H1 (cell line): ENCODE measurements at regions not wholly inside any gene's neighbourhood (a gene's known extent, or its start where the extent isn't known, plus 50 kb on each side); places are given as distances from the start of the nearest gene placed in this dataset.

Experiments used
- CTCF ChIA-PET: fragments of 300-600 bp; sonication (Branson Sonifier 250); formaldehyde crosslinking; loops from one replicate; lab custom pipeline; 2021; ENCODE audit not compliant: partially characterized antibody; lab: Charles Lee
- POLR2A ChIA-PET: fragments of 300-600 bp; sonication (Branson Sonifier 250); formaldehyde crosslinking; loops from one replicate; lab custom pipeline; 2021; ENCODE audit warnings: inconsistent platforms; ENCODE audit not compliant: partially characterized antibody; lab: Charles Lee
- DNase-seq, 2 experiments: peaks; one replicate each; pipeline versions ENCODE4 v3.0.0 to v3.0.0-alpha.2; 2010 to 2022; ENCODE audit warnings: low spot score in 2 of 2, low read depth in 1 of 2, mixed read lengths in 1 of 2
- FAIRE-seq: peaks from 2 replicates; lab custom pipeline; 2011; peaks lifted over from hg19 to GRCh38; lab: Jason Lieb, UNC
- H2AFZ ChIP-seq: 2 replicates; pipeline ENCODE4 v1.8.1; 2012; ENCODE audit warnings: low read length, inconsistent platforms
- H2AK5ac ChIP-seq: 2 replicates; pipeline ENCODE4 v1.6.1; 2013; ENCODE audit warnings: low read depth, low read length
- H2BK120ac ChIP-seq: replicated peaks from 2 replicates; pipeline ENCODE3; 2013; ENCODE audit warnings: low read depth, low read length, inconsistent platforms
- H2BK12ac ChIP-seq: 2 replicates; pipeline ENCODE4 v1.6.1; 2013; ENCODE audit warnings: low read depth, low read length
- H2BK15ac ChIP-seq: 2 replicates; pipeline ENCODE4 v1.6.1; 2013; ENCODE audit warnings: low read length
- H2BK20ac ChIP-seq: 2 replicates; pipeline ENCODE4 v1.6.1; 2013; ENCODE audit warnings: low read length
- H2BK5ac ChIP-seq: 2 replicates; pipeline ENCODE4 v1.6.1; 2013; ENCODE audit warnings: low read depth, low read length
- H3K14ac ChIP-seq: 2 replicates; pipeline ENCODE4 v1.6.1; 2013; ENCODE audit warnings: inconsistent platforms; ENCODE audit not compliant: insufficient read length
- H3K18ac ChIP-seq: 2 replicates; pipeline ENCODE4 v1.6.1; 2013; ENCODE audit warnings: low read length; ENCODE audit errors: extremely low read depth
- H3K23ac ChIP-seq: 2 replicates; pipeline ENCODE4 v1.6.1; 2013; ENCODE audit warnings: inconsistent platforms; ENCODE audit not compliant: insufficient read length
- H3K23me2 ChIP-seq: 2 replicates; pipeline ENCODE4 v1.6.1; 2013; ENCODE audit warnings: low read depth, low read length
- H3K27ac ChIP-seq: 2 replicates; pipeline ENCODE4 v1.6.1; 2011; ENCODE audit warnings: low read depth, low read length, inconsistent platforms
- H3K27me3 ChIP-seq, 4 experiments: replicated peaks in 1 of 4; 1 replicate in 1 of 4; 2 replicates in 3 of 4; pipeline versions ENCODE4 v1.6.1 to v1.8.1; 2011 to 2013; ENCODE audit warnings: low read length in 3 of 4, mild to moderate bottlenecking in 3 of 4, inconsistent platforms in 2 of 4, mixed read lengths in 2 of 4, moderate library complexity in 1 of 4; ENCODE audit not compliant: control insufficient read depth in 3 of 4, insufficient read depth in 3 of 4; ENCODE audit errors: extremely low read depth in 1 of 4
- H3K36me3 ChIP-seq, 4 experiments: 2 replicates each; pipeline versions ENCODE4 v1.6.1 to v1.8.1; 2011 to 2013; ENCODE audit warnings: mild to moderate bottlenecking in 4 of 4, low read length in 3 of 4, moderate library complexity in 2 of 4, control low read depth in 1 of 4, inconsistent platforms in 1 of 4; ENCODE audit not compliant: insufficient read depth in 4 of 4, control insufficient read depth in 2 of 4
- H3K4ac ChIP-seq: replicated peaks from 2 replicates; pipeline ENCODE3; 2013; ENCODE audit warnings: low read length, low read depth, mixed read lengths, inconsistent platforms; ENCODE audit not compliant: insufficient read length
- H3K4me1 ChIP-seq, 4 experiments: replicated peaks in 1 of 4; 1 replicate in 1 of 4; 2 replicates in 3 of 4; pipeline versions ENCODE4 v1.6.1 to v1.8.1; 2011 to 2013; ENCODE audit warnings: low read length in 3 of 4, inconsistent platforms in 2 of 4, mixed read lengths in 1 of 4; ENCODE audit not compliant: insufficient read depth in 4 of 4, control insufficient read depth in 3 of 4
- H3K4me2 ChIP-seq, 2 experiments: 2 replicates each; pipeline versions ENCODE4 v1.6.1 to v1.8.1; 2011 to 2013; ENCODE audit warnings: low read depth in 2 of 2, low read length in 2 of 2, control low read depth in 1 of 2, inconsistent platforms in 1 of 2, mild to moderate bottlenecking in 1 of 2; ENCODE audit not compliant: insufficient read depth in 1 of 2
- H3K4me3 ChIP-seq, 4 experiments: fragments of 200-600, 300-600 bp in 1 of 4; sonication (generic), shearing (Covaris generic), sonication (Bioruptor Twin) in 1 of 4; 2 replicates each; pipeline versions ENCODE4 v1.5.1 to v1.8.1; 2011 to 2016; ENCODE audit warnings: low read length in 4 of 4, low read depth in 3 of 4, control low read depth in 2 of 4, inconsistent platforms in 2 of 4, mild to moderate bottlenecking in 2 of 4, mixed read lengths in 1 of 4, moderate library complexity in 1 of 4; ENCODE audit not compliant: insufficient read depth in 2 of 4; ENCODE audit errors: extremely low read depth in 1 of 4
- H3K56ac ChIP-seq: replicated peaks from 2 replicates; pipeline ENCODE3; 2013; ENCODE audit warnings: low read depth, mild to moderate bottlenecking, mixed read lengths, low read length, inconsistent platforms; ENCODE audit not compliant: insufficient read length
- H3K79me1 ChIP-seq: 2 replicates; pipeline ENCODE4 v1.6.1; 2013; ENCODE audit warnings: low read depth, low read length, control low read depth
- H3K79me2 ChIP-seq, 2 experiments: 2 replicates each; pipeline versions ENCODE4 v1.6.1 to v1.8.1; 2012 to 2013; ENCODE audit warnings: low read length in 2 of 2, mild to moderate bottlenecking in 2 of 2, inconsistent platforms in 1 of 2; ENCODE audit not compliant: insufficient read depth in 2 of 2, control insufficient read depth in 1 of 2
- H3K9ac ChIP-seq, 4 experiments: replicated peaks in 1 of 4; 1 replicate in 1 of 4; 2 replicates in 3 of 4; pipeline versions ENCODE4 v1.6.1 to v1.8.1; 2011 to 2013; ENCODE audit warnings: low read depth in 3 of 4, low read length in 3 of 4, control low read depth in 2 of 4, mild to moderate bottlenecking in 2 of 4, moderate library complexity in 2 of 4, inconsistent platforms in 1 of 4; ENCODE audit errors: extremely low read depth in 1 of 4
- H3K9me3 ChIP-seq, 2 experiments: 2 replicates each; pipeline versions ENCODE4 v1.6.1 to v1.8.1; 2012 to 2013; ENCODE audit warnings: mild to moderate bottlenecking in 2 of 2, moderate library complexity in 2 of 2, control low read depth in 1 of 2, inconsistent platforms in 1 of 2, low read depth in 1 of 2, low read length in 1 of 2, mixed read lengths in 1 of 2; ENCODE audit not compliant: insufficient read depth in 2 of 2
- H4K20me1 ChIP-seq, 2 experiments: replicated peaks in 1 of 2; 2 replicates each; pipeline versions ENCODE3 to v1.8.1; 2011 to 2013; ENCODE audit warnings: inconsistent platforms in 2 of 2, low read length in 2 of 2, mild to moderate bottlenecking in 1 of 2; ENCODE audit not compliant: insufficient read depth in 2 of 2, control insufficient read depth in 1 of 2
- H4K5ac ChIP-seq: 2 replicates; pipeline ENCODE4 v1.6.1; 2013; ENCODE audit warnings: low read length, low read depth, mixed read lengths, inconsistent platforms; ENCODE audit not compliant: insufficient read length
- H4K8ac ChIP-seq: 2 replicates; pipeline ENCODE4 v1.8.0; 2013; ENCODE audit warnings: mild to moderate bottlenecking, moderate library complexity, low read length, inconsistent platforms; ENCODE audit not compliant: insufficient read depth; ENCODE audit errors: extremely low read depth
- H4K91ac ChIP-seq: replicated peaks from 2 replicates; pipeline ENCODE3; 2013; ENCODE audit warnings: low read length, mixed read lengths, inconsistent platforms; ENCODE audit not compliant: insufficient read length
- BACH1 ChIP-seq: IDR thresholded peaks from 2 replicates; pipeline ENCODE4 v1.6.1; 2012; ENCODE audit warnings: low read length, improper control_type of control experiment
- BCL11A ChIP-seq, 2 experiments: IDR thresholded peaks; one replicate each; pipeline ENCODE4 v1.6.1; 2011; ENCODE audit warnings: low read depth in 2 of 2, low read length in 2 of 2, mild to moderate bottlenecking in 2 of 2
- CHD1 ChIP-seq: IDR thresholded peaks from 2 replicates; pipeline ENCODE4 v1.6.1; 2012; ENCODE audit warnings: low read depth, low read length, improper control_type of control experiment
- CHD2 ChIP-seq: IDR thresholded peaks from 2 replicates; pipeline ENCODE4 v1.6.1; 2012; ENCODE audit warnings: low read length, improper control_type of control experiment
- CREB1 ChIP-seq: IDR thresholded peaks from 2 replicates; pipeline ENCODE4 v1.6.1; 2012; ENCODE audit warnings: inconsistent platforms
- E2F6 ChIP-seq: IDR thresholded peaks from 2 replicates; pipeline ENCODE4 v1.6.1; 2012; ENCODE audit warnings: inconsistent platforms
- EP300 ChIP-seq, 2 experiments: IDR thresholded peaks; 1 replicate in 1 of 2; 2 replicates in 1 of 2; pipeline ENCODE4 v1.6.1; 2011 to 2012; ENCODE audit warnings: low read depth in 2 of 2, low read length in 2 of 2, mild to moderate bottlenecking in 2 of 2, borderline replicate concordance in 1 of 2, inconsistent platforms in 1 of 2, moderate library complexity in 1 of 2
- JUN ChIP-seq: IDR thresholded peaks from 2 replicates; pipeline ENCODE4 v1.6.1; 2011; ENCODE audit warnings: low read depth, mild to moderate bottlenecking, improper control_type of control experiment, low read length
- KDM5A ChIP-seq: fragments of 200-600 bp; IDR thresholded peaks from 2 replicates; pipeline ENCODE4 v1.7.1; 2012; ENCODE audit warnings: mild to moderate bottlenecking, low read length, inconsistent platforms, mixed read lengths
- MAX ChIP-seq: IDR thresholded peaks from 2 replicates; pipeline ENCODE4 v1.6.1; 2012; ENCODE audit warnings: inconsistent platforms
- POLR2A ChIP-seq, 2 experiments: IDR thresholded peaks; 1 replicate in 1 of 2; 2 replicates in 1 of 2; pipeline ENCODE4 v1.6.1; 2011; ENCODE audit warnings: low read depth in 2 of 2, low read length in 2 of 2, mild to moderate bottlenecking in 2 of 2; ENCODE audit errors: control extremely low read depth in 1 of 2
- SIN3A ChIP-seq, 2 experiments: IDR thresholded peaks in 1 of 2; conservative IDR thresholded peaks in 1 of 2; 2 replicates each; pipeline ENCODE4 v1.6.1; 2011 to 2012; ENCODE audit warnings: low read length in 2 of 2, improper control_type of control experiment in 1 of 2, low read depth in 1 of 2, mild to moderate bottlenecking in 1 of 2
- SP2 ChIP-seq: IDR thresholded peaks from 2 replicates; pipeline ENCODE4 v1.6.1; 2012; ENCODE audit warnings: mild to moderate bottlenecking, low read length, inconsistent platforms
- TAF7 ChIP-seq: optimal IDR thresholded peaks from 2 replicates; pipeline ENCODE3; 2011; ENCODE audit warnings: low read depth, mild to moderate bottlenecking, inconsistent platforms, low read length, moderate library complexity, borderline replicate concordance
- TCF12 ChIP-seq: IDR thresholded peaks from 2 replicates; pipeline ENCODE4 v1.6.1; 2011; ENCODE audit warnings: low read depth, mild to moderate bottlenecking, low read length
- WGBS, 2 experiments: shearing (Covaris generic) in 1 of 2; methylation state at CpG; one replicate each; pipeline versions ENCODE4 v1.1.6 to v1.1.7; 2013 to 2015; ENCODE audit warnings: low lambda C conversion rate in 2 of 2, mixed read lengths in 2 of 2, inconsistent platforms in 1 of 2, low coverage in 1 of 2, missing lambda C conversion rate in 1 of 2; ENCODE audit not compliant: insufficient replicate concordance in 2 of 2, insufficient coverage in 1 of 2, insufficient read length in 1 of 2; ENCODE audit errors: extremely low coverage in 1 of 2, missing lambda C conversion rate in 1 of 2; 5-methylcytosine and 5-hydroxymethylcytosine counted together

GRCh38 chr18:73780218-73780617, 367.4 kb downstream of the FBXO15 start:
- no peak overlapping the region for H2BK120ac ChIP-seq
- 66% methylated on average over 7 of the region's 7 CpGs; no CpG with 5 or more reads in 1 of the 2 experiments for WGBS, 2 experiments
- no peak overlapping the region for H3K9ac ChIP-seq
- H3K36me3 ChIP-seq, result no peaks in the 10 kb centered on the region; a peak in 1 of 8 replicates
- H3K4me3 ChIP-seq, result no peak overlapping the region
- DNase-seq (no peak), FAIRE-seq (no peak)
- no peak overlapping the region for H2BK20ac ChIP-seq
- no peak overlapping the region for H2BK15ac ChIP-seq
- no peak overlapping the region for H3K4ac ChIP-seq
- no peak overlapping the region for H3K14ac ChIP-seq
- H3K4me1 ChIP-seq, result peaks cover 0 to 4% (median 0%) of the 10 kb centered on the region in 4 experiments; a peak in 1 of 7 replicates
- CTCF ChIA-PET, result no interaction called here
- H3K18ac ChIP-seq, result no peak overlapping the region
- no peak overlapping the region for H4K8ac ChIP-seq
- H2BK12ac ChIP-seq, result no peak overlapping the region
- H4K91ac ChIP-seq, result no peak overlapping the region
- no peak overlapping the region for H3K56ac ChIP-seq
- POLR2A ChIA-PET, result no interaction called here
- H4K5ac ChIP-seq, result no peak overlapping the region
- no peak overlapping the region for H3K23ac ChIP-seq
- no peak overlapping the region for H2BK5ac ChIP-seq
- no peak overlapping the region for H3K27ac ChIP-seq
- no peaks in the 10 kb centered on the region for H3K27me3 ChIP-seq
- H3K79me1 ChIP-seq, result no peaks in the 10 kb centered on the region
- H3K9me3 ChIP-seq, result no peaks in the 10 kb centered on the region
- H2AFZ ChIP-seq, result peak overlapping the region; percentile 72; the same call in 1 of the 2 replicates
- H3K4me2 ChIP-seq, result peak overlapping the region; percentile 3 to 40; a peak in 1 of 4 replicates
- H3K23me2 ChIP-seq, result no peaks in the 10 kb centered on the region
- H2AK5ac ChIP-seq, result no peak overlapping the region
- H4K20me1 ChIP-seq, result no peaks in the 10 kb centered on the region
- H3K79me2 ChIP-seq, result no peaks in the 10 kb centered on the region
- no peak for TF ChIP-seq SP2
- TF ChIP-seq JUN, result no peak
- TF ChIP-seq MAX, result peak; percentile 10; the same call in 1 of the 2 replicates
- TF ChIP-seq BCL11A (IDR thresholded peaks at IDR 0.05; ENCODE audit: low read depth in 2 of 2, low read length in 2 of 2), result no peak
- no peak for TF ChIP-seq TAF7
- no peak for TF ChIP-seq CHD2
- TF ChIP-seq CREB1, result no peak
- no peak for TF ChIP-seq KDM5A
- no peak for TF ChIP-seq CHD1
- TF ChIP-seq E2F6, result no peak
- TF ChIP-seq TCF12, result peak; percentile 41; the same call in 1 of the 2 replicates
- no peak for TF ChIP-seq EP300 (IDR thresholded peaks at IDR 0.05; ENCODE audit: borderline replicate concordance in 1 of 2, low read depth in 2 of 2, low read length in 2 of 2)
- no peak for TF ChIP-seq SIN3A (conservative IDR thresholded peaks at IDR 0.05 in 1 of 2, IDR thresholded peaks at IDR 0.05 in 1 of 2; ENCODE audit: low read depth in 1 of 2, low read length in 2 of 2)
- TF ChIP-seq POLR2A (IDR thresholded peaks at IDR 0.05; ENCODE audit: control extremely low read depth in 1 of 2, low read depth in 2 of 2, low read length in 2 of 2), result no peak
- no peak for TF ChIP-seq BACH1
